SU-DHL-6 (cell line): ENCODE measurements at regions not wholly inside any gene's neighbourhood (a gene's known extent, or its start where the extent isn't known, plus 50 kb on each side); places are given as distances from the start of the nearest gene placed in this dataset.

Source experiments
- CTCF ChIP-seq: fragments of 200-600 bp; sonication (generic); IDR thresholded peaks from one replicate; pipeline ENCODE4 v1.5.1; 2017; ENCODE audit warnings: antibody characterized with exemption, mild to moderate bottlenecking, low read length, moderate library complexity; ENCODE audit not compliant: insufficient read depth, poor library complexity, severe bottlenecking
- EZH2phosphoT487 ChIP-seq: fragments of 200-600 bp; sonication (generic), shearing (Covaris generic); conservative IDR thresholded peaks from 2 replicates; pipeline ENCODE4 v1.6.1; 2018; ENCODE audit warnings: mild to moderate bottlenecking, antibody characterized with exemption, low read length, moderate library complexity, mixed read lengths

GRCh38 chr3:188102861-188103547, 51.0 kb upstream of the LPP start:
- no peak for TF ChIP-seq CTCF
- no peak for TF ChIP-seq EZH2phosphoT487
